ENCODE measurements at regions not wholly inside any gene's neighbourhood (a gene's known extent, or its start where the extent isn't known, plus 50 kb on each side); places are given as distances from the start of the nearest gene placed in this dataset.

- no peaks in the 10 kb centered on the region for H3K9me3 ChIP-seq
- no peak for DNase-seq
- H3K27ac ChIP-seq = no peak overlapping the region
- ATAC-seq = no peak
- H3K4me1 ChIP-seq = no peaks in the 10 kb centered on the region
- H3K36me3 ChIP-seq (replicated peaks in 1 of 2; ENCODE audit: insufficient read depth in 1 of 2, low read depth in 2 of 2) = no peaks in the 10 kb centered on the region
- intact Hi-C loops (cut with DNase I) = no loop called here
- no peak overlapping the region for H3K4me3 ChIP-seq
- TF ChIP-seq CTCF (IDR thresholded peaks at IDR 0.05) (no peak), POLR2A (IDR thresholded peaks at IDR 0.05) (no peak)
- H3K27me3 ChIP-seq = no peaks in the 10 kb centered on the region
These were observed 542.1 kb downstream of the COL11A1 start for GRCh38 chr1:102566182-102566581.

DNA sequence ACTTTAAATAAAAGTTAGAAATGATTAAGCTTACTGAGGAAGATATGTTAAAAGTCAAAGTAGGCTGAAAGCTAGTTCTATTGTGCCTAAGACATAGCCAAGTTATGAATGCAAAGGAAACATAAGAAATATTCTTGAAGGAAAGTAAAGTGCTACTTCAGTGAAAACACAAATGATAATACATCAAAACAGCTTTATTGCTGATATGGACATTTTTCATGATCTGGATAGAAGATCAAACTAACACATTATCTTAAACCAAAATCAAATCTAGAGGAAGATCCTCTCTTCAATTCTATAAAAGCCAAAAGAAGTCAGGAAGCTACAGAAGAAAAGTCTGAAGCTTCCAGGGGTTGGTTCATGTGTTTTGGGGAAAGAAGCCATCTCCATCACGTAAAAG lies 545.9 kb downstream of the COL11A1 start:
- TF ChIP-seq CTCF (IDR thresholded peaks at IDR 0.05) (no peak), POLR2A (IDR thresholded peaks at IDR 0.05) (no peak)
- no peak overlapping the region for H3K4me3 ChIP-seq
- WGBS, 2 donors = 48 to 72% methylated on average over 1 of the region's 1 CpG
- no peak for ATAC-seq
- H3K36me3 ChIP-seq (replicated peaks in 1 of 2; ENCODE audit: insufficient read depth in 1 of 2, low read depth in 2 of 2) = no peaks in the 10 kb centered on the region
- no peaks in the 10 kb centered on the region for H3K4me1 ChIP-seq
- H3K9me3 ChIP-seq = no peaks in the 10 kb centered on the region
- DNase-seq = no peak
- no peaks in the 10 kb centered on the region for H3K27me3 ChIP-seq
- intact Hi-C loops (cut with DNase I) = no loop called here
- no peak overlapping the region for H3K27ac ChIP-seq

DNA sequence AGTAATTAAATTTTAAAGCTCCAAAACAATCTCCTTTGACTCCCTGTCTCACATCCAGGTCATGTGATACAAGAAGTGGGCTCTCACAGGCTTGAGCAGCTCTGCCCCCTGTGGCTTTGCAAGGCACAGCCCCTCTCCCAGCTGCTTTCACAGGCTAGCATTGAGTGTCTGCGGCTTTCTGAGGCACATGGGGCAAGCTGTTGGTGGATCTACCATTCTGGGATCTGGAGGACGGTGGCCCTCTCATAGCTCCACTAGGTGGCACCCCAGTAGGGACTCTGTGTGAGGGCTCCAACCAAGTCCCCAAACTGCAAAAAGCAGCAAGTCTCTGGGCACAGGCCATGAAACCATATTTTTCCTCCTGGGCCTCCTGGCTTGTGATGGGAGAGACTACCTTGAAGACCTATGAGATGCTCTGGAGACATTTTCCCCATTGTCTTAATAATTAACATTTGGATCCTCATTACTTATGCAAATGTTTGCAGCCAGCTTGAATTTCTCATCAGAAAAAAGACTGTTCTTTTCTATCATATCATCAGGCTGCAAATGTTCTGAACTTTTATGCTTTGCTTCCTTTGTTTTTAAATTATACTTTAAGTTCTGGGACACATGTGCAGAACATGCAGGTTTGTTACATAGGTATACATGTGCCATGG lies 554.1 kb upstream of the OLFM3 start:
- DNase-seq = peak in 2 of 4 donors; percentile 5 to 11
- Histone ChIP-seq H3K36me3 (replicated peaks in 1 of 2; ENCODE audit: insufficient read depth in 1 of 2, low read depth in 2 of 2) (no peaks in the 10 kb centered on the region), H3K4me3 (no peak overlapping the region), H3K9me3 (no peaks in the 10 kb centered on the region), H3K27me3 (no peaks in the 10 kb centered on the region), H3K4me1 (no peaks in the 10 kb centered on the region), H3K27ac (no peak overlapping the region)
- TF ChIP-seq CTCF (IDR thresholded peaks at IDR 0.05) (no peak), POLR2A (IDR thresholded peaks at IDR 0.05) (no peak)
- 43 to 59% methylated on average over 1 to 2 of the region's 2 CpGs for WGBS, 2 donors
- no peak for ATAC-seq
- intact Hi-C loops (cut with DNase I) = no loop called here

DNA sequence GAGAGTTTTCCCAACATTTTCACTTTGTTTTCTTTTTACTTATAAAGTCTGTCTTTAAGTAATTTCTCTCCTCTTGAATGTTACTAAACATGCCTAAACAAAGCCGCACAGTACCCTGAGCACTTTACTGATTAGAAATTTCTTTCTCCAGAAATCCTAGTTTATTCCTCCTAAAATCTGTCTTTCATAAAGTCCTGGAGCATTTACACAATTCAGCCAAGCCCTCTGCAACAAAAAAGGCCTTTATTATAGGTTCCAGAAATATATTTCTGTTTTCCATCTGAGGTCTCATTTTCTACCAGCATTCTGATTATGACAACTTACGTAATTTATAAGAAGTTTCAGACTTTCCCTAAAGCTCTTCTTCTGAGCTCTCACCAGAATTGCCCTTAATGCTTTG lies 549.5 kb upstream of the OLFM3 start:
- Histone ChIP-seq H3K27ac (no peak overlapping the region), H3K36me3 (replicated peaks in 1 of 2; ENCODE audit: insufficient read depth in 1 of 2, low read depth in 2 of 2) (no peaks in the 10 kb centered on the region), H3K4me3 (no peak overlapping the region), H3K27me3 (no peaks in the 10 kb centered on the region), H3K9me3 (no peaks in the 10 kb centered on the region), H3K4me1 (no peaks in the 10 kb centered on the region)
- TF ChIP-seq CTCF (IDR thresholded peaks at IDR 0.05) (no peak), POLR2A (IDR thresholded peaks at IDR 0.05) (no peak)
- intact Hi-C loops (cut with DNase I) = no loop called here
- 64 to 68% methylated on average over 2 of the region's 2 CpGs for WGBS, 2 donors
- no peak for ATAC-seq
- DNase-seq = no peak

DNA sequence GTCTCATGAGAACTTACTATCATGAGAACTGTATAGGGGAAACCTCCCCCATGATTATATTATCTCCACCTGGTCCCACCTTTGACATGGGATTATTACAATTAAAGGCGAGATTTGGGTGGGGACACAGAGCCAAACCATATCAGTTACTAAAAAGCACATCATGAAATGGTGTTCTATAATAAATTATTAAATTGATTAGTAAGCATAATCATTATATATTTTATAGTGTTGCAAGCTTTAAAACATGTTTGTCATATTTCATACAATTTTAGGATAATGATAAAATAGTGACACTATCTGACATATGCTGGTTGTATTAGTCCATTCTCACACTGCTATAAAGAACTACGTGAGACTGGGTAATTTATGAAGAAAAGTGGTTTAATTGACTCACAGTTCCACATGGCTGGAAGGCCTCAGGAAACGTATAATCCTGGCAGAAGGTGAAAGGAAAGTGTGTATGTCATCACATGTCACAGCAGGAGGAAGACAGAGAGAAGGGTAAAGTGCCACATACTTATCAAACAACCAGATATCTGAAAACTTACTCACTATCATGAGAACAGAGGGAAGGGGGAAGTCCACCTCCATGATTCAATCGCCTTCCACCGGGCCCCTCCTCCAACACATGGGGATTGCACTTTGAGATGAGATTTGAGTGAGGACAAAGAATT lies 539.2 kb upstream of the OLFM3 start:
- Histone ChIP-seq H3K9me3 (no peaks in the 10 kb centered on the region), H3K27me3 (no peaks in the 10 kb centered on the region), H3K4me3 (no peak overlapping the region), H3K27ac (no peak overlapping the region), H3K4me1 (no peaks in the 10 kb centered on the region), H3K36me3 (replicated peaks in 1 of 2; ENCODE audit: insufficient read depth in 1 of 2, low read depth in 2 of 2) (no peaks in the 10 kb centered on the region)
- ATAC-seq (no peak), DNase-seq (no peak)
- intact Hi-C loops (cut with DNase I) = no loop called here
- 65 to 66% methylated on average over 5 of the region's 5 CpGs for WGBS, 2 donors
- no peak for TF ChIP-seq POLR2A (IDR thresholded peaks at IDR 0.05)

Data from body of pancreas (tissue), 4 donors.